ENCODE measurements at regions not wholly inside any gene's neighbourhood (a gene's known extent, or its start where the extent isn't known, plus 50 kb on each side); places are given as distances from the start of the nearest gene placed in this dataset.

DNA sequence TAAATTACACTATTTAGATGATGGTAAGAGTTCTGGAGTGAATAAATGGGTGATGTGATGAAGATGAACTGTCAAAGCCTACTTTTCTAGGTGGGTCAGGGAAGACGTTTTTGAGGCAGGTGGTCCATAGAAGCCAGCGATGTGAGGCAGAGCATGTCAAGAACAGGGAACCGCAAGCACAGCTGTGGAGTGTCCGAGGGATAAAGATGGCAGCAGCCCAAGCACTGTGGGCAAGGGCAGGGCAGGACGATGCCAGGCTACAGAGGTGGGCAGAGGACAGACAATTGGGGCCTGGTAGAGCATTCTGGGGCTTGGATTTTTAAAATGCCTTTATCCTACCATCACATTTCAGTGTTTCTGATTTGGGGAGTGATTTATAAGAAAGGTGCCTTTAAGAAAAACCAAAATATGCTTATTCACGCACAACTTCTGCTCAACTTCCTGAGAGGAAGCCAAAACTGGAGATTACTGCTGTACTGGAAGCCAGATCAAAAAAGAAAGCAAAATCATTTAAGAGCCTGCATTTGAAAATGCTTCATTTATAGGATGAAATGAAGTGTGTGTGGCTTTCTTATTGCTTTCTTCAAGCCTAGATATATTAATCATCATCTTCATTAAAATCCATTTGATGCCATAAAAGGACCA is 119.0 kb upstream of the WDR17 start:
- no peak for TF ChIP-seq POLR2AphosphoS5 (IDR thresholded peaks at IDR 0.05; ENCODE audit: insufficient read depth in 1 of 2, low read depth in 1 of 2)
- TF ChIP-seq, protein P1, sequence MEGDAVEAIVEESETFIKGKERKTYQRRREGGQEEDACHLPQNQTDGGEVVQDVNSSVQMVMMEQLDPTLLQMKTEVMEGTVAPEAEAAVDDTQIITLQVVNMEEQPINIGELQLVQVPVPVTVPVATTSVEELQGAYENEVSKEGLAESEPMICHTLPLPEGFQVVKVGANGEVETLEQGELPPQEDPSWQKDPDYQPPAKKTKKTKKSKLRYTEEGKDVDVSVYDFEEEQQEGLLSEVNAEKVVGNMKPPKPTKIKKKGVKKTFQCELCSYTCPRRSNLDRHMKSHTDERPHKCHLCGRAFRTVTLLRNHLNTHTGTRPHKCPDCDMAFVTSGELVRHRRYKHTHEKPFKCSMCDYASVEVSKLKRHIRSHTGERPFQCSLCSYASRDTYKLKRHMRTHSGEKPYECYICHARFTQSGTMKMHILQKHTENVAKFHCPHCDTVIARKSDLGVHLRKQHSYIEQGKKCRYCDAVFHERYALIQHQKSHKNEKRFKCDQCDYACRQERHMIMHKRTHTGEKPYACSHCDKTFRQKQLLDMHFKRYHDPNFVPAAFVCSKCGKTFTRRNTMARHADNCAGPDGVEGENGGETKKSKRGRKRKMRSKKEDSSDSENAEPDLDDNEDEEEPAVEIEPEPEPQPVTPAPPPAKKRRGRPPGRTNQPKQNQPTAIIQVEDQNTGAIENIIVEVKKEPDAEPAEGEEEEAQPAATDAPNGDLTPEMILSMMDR (IDR thresholded peaks at IDR 0.05) = no peak
- H3K9me3 ChIP-seq = no peaks in the 10 kb centered on the region
- no peak for DNase-seq (ENCODE audit: extremely low spot score in 2 of 2)
- H3K4me1 ChIP-seq = peaks cover 5% of the 10 kb centered on the region
- no peaks in the 10 kb centered on the region for H3K36me3 ChIP-seq
- H3K27ac ChIP-seq = no peak overlapping the region
- intact Hi-C loops (cut with DNase I) = no loop called here
- H3K27me3 ChIP-seq = no peaks in the 10 kb centered on the region
- H3K4me3 ChIP-seq = no peak overlapping the region

DNA sequence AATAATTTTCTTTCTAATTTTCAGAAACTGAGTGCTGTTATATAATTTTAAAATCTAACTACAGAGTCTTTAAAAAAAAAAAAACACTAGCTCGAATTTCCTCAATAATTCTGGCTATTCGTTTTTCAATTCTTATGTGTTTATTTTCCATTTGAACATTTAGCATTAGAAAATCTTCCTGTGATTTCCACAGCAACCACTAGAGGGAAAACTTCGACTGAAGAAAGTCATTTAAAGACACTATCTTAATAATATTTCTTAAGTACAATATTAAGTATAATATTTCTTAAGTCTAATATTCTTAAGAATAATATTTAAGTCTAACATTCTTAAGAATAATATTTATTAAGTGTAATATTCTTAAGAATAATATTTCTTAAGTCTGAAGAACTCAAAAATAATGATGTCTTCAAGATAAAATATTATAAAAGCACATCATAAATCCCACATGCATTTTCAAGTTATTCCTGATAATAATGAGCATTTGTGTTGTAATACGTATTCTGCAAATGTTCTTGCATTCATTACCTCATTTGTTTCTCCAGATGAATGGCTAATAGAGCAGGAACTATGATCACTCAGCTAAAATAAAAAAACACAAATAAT is 118.4 kb upstream of the WDR17 start:
- H3K36me3 ChIP-seq = no peaks in the 10 kb centered on the region
- H3K9me3 ChIP-seq = no peaks in the 10 kb centered on the region
- TF ChIP-seq POLR2A (IDR thresholded peaks at IDR 0.05) (no peak), POLR2AphosphoS5 (IDR thresholded peaks at IDR 0.05; ENCODE audit: insufficient read depth in 1 of 2, low read depth in 1 of 2) (no peak)
- TF ChIP-seq, protein P1 (IDR thresholded peaks at IDR 0.05) = peak in 1 of 3 experiments; percentile 38
- no peak overlapping the region for H3K27ac ChIP-seq
- H3K4me1 ChIP-seq = peaks cover 5% of the 10 kb centered on the region
- no peak overlapping the region for H3K4me3 ChIP-seq
- H3K27me3 ChIP-seq = no peaks in the 10 kb centered on the region
- DNase-seq (ENCODE audit: extremely low spot score in 2 of 2) = no peak
- intact Hi-C loops (cut with DNase I) = no loop called here

DNA sequence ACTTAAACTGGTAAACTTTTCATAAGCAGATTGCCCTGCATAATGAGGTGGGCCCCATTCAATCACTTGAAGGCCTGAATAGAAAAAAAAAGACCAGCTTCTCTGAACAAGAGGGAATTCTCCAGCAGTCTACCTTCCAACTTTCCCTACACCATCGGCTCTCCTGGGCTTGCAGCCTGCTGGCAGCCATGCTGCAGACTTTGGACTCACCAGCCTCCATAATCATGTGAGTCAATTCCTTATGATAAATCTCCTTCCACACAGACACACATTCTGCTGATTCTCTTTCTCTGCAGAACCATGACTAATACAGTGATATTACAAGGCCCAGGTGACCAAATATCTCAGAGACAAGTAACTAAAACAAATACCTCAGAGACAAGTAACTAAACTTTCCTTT is 113.8 kb upstream of the WDR17 start:
- TF ChIP-seq POLR2A (IDR thresholded peaks at IDR 0.05) (no peak), POLR2AphosphoS5 (IDR thresholded peaks at IDR 0.05; ENCODE audit: insufficient read depth in 1 of 2, low read depth in 1 of 2) (no peak)
- TF ChIP-seq, protein P1 (IDR thresholded peaks at IDR 0.05) = no peak
- no peaks in the 10 kb centered on the region for H3K27me3 ChIP-seq
- H3K27ac ChIP-seq = no peak overlapping the region
- H3K4me1 ChIP-seq = peaks cover under 1% of the 10 kb centered on the region
- DNase-seq (ENCODE audit: extremely low spot score in 2 of 2) = no peak
- no peak overlapping the region for H3K4me3 ChIP-seq
- intact Hi-C loops (cut with DNase I) = no loop called here
- no peaks in the 10 kb centered on the region for H3K9me3 ChIP-seq
- no peaks in the 10 kb centered on the region for H3K36me3 ChIP-seq

DNA sequence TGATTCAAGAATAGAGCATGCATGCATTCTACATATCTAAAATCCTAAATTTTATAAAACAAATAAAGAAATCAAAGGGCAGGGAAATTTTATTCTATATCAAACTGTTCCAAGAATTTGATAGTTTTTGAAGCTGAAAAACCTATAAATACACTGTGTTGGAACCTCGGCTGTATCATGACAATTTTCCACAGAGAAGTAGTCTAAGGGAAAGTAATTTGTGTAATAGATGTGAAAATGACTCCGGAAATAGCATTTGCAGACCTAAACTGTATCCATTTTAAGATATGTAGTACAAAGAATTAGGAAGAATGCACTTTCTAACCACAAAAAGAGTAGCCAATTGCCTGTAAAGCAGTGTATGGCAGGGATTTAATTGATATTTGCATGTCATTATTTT is 112.5 kb upstream of the WDR17 start:
- no peak overlapping the region for H3K4me3 ChIP-seq
- intact Hi-C loops (cut with DNase I) = no loop called here
- H3K4me1 ChIP-seq = no peaks in the 10 kb centered on the region
- H3K27me3 ChIP-seq = no peaks in the 10 kb centered on the region
- TF ChIP-seq, protein P1 (IDR thresholded peaks at IDR 0.05) = no peak
- no peak for TF ChIP-seq POLR2A (IDR thresholded peaks at IDR 0.05)
- TF ChIP-seq POLR2AphosphoS5 (IDR thresholded peaks at IDR 0.05; ENCODE audit: insufficient read depth in 1 of 2, low read depth in 1 of 2) = no peak
- no peaks in the 10 kb centered on the region for H3K9me3 ChIP-seq
- no peak for DNase-seq (ENCODE audit: extremely low spot score in 2 of 2)
- H3K27ac ChIP-seq = no peak overlapping the region
- H3K36me3 ChIP-seq = no peaks in the 10 kb centered on the region

DNA sequence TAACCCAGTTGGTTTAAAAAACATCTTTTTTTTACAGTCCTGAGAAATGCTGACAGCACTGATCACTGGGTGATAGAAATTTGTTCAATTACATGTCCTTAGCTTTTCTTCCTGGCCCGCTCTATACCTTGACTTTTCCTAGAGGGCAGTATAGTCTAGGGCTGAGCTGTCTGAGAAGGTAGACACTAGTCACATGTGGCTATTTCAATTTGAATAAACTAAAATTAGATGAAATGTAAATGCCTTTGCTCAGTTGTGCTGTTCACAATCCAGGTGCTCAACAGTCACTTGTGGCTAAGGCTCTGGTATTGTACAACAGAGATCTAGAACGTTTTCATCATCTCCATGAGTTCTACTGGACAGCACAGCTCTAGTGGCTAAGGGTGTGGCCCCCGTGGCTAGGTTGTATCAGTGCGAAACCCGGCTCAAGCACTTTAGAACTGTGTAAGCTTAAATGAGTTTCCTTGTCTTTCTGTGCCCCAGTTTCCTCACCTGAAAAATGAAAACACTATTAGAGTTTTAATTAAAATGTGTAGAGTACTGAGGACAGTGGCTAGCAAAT is 111.6 kb upstream of the WDR17 start:
- intact Hi-C loops (cut with DNase I) = no loop called here
- Histone ChIP-seq H3K4me1 (no peaks in the 10 kb centered on the region), H3K27me3 (no peaks in the 10 kb centered on the region), H3K36me3 (no peaks in the 10 kb centered on the region), H3K4me3 (no peak overlapping the region), H3K9me3 (no peaks in the 10 kb centered on the region), H3K27ac (no peak overlapping the region)
- no peak for DNase-seq (ENCODE audit: extremely low spot score in 2 of 2)
- no peak for TF ChIP-seq POLR2A (IDR thresholded peaks at IDR 0.05)
- no peak for TF ChIP-seq POLR2AphosphoS5 (IDR thresholded peaks at IDR 0.05; ENCODE audit: insufficient read depth in 1 of 2, low read depth in 1 of 2)
- TF ChIP-seq, protein P1 (IDR thresholded peaks at IDR 0.05) = no peak
